Psoas muscle (tissue), 7 donors: ENCODE measurements at regions not wholly inside any gene's neighbourhood (a gene's known extent, or its start where the extent isn't known, plus 50 kb on each side); places are given as distances from the start of the nearest gene placed in this dataset.

Source experiments
- ATAC-seq, 4 donors: fragments of 200-7000 bp; cut with Tn5 transposase; one replicate each; pipeline ENCODE4 v1.9.1; 2020; ENCODE audit warnings: moderate library complexity in 3 of 4, mild to moderate bottlenecking in 2 of 4
- DNase-seq, 2 donors: peaks; one replicate each; pipeline ENCODE4 v3.0.0-alpha.2; 2020
- H3K27ac ChIP-seq: fragments of 200-600 bp; one replicate; pipeline ENCODE4 v1.8.0; 2022
- H3K27me3 ChIP-seq, 3 donors: fragments of 200-600 bp in 1 of 3; one replicate each; pipeline versions ENCODE4 v1.6.1 to v1.8.0; 2013 to 2022; ENCODE audit warnings: low read length in 2 of 3, mild to moderate bottlenecking in 2 of 3, moderate library complexity in 1 of 3; ENCODE audit not compliant: insufficient read depth in 3 of 3
- H3K36me3 ChIP-seq, 2 donors: fragments of 200-600 bp in 1 of 2; one replicate each; pipeline versions ENCODE4 v1.6.1 to v1.8.0; 2013 to 2022; ENCODE audit warnings: low read depth in 1 of 2, mild to moderate bottlenecking in 1 of 2, moderate library complexity in 1 of 2; ENCODE audit not compliant: insufficient read depth in 1 of 2
- H3K4me1 ChIP-seq: fragments of 200-600 bp; one replicate; pipeline ENCODE4 v1.8.0; 2022
- H3K4me3 ChIP-seq: fragments of 200-600 bp; one replicate; pipeline ENCODE4 v1.8.0; 2022; ENCODE audit warnings: mild to moderate bottlenecking
- H3K9me3 ChIP-seq: fragments of 200-600 bp; one replicate; pipeline ENCODE4 v1.8.0; 2022
- WGBS, 3 donors: extraction: QIAGEN DNeasy Blood & Tissue Kit; methylation state at CpG; one replicate each; pipeline versions ENCODE4 v1.1.6 to v1.1.7; 2013; 5-methylcytosine and 5-hydroxymethylcytosine counted together
- intact Hi-C, 2 donors: fragments of 100-400 bp; cut with DNase I; formaldehyde crosslinking; loops; one replicate each; pipeline versions ENCODE4 v1.11.0 to v1.14.2; 2022
- TF ChIP-seq, protein P1 (sequence below): fragments of 200-600 bp; IDR thresholded peaks from one replicate; pipeline ENCODE4 v1.8.0; 2022; ENCODE audit warnings: antibody characterized with exemption
- donor health status: healthy with polysubstance abuse.
- donor health status: DM: no; HTN: no; CAD: no; lungs with moderate emphysema.
- donor health status: Bipolar disorder and iron deficiency.
- donor health status: healthy.
- donor health status: DM: yes; HTN: yes; CAD: no.
- donor health status: DM: no; HTN: no; CAD: no.
- donor health status: DM: yes; HTN: yes; CAD: no.

DNA sequence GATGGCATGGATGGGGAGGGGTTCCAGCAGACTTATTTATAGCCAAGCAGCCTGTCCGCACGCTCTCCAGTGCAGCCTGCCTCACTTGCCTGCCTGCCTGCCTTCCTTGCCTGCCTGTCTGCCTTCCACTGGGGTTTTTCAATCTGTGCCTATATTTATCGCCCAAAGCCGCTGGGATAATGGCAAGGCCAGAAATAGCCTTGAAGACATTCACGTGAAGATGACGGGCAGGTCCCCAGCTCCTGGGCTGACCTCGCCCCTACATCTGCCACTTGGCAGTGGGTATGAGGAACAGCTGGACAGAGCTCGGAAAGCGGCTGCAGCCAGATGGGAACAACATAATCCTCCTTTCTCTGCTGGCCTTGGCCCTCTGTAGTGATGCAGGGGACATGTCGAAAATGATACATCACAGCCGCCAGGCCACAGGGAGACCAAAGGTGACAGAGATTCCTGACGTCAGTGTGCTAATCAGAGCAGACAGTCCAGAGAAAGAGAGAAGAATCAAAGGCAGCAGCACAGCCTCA lies 53.3 kb downstream of the PITPNM2 start:
- ATAC-seq (peak; percentile 85 to 89 (median 89)), DNase-seq (peak; percentile 77 to 92)
- H3K4me3 ChIP-seq = no peak overlapping the region
- H3K4me1 ChIP-seq = peaks cover 69% of the 10 kb centered on the region
- TF ChIP-seq, protein P1, sequence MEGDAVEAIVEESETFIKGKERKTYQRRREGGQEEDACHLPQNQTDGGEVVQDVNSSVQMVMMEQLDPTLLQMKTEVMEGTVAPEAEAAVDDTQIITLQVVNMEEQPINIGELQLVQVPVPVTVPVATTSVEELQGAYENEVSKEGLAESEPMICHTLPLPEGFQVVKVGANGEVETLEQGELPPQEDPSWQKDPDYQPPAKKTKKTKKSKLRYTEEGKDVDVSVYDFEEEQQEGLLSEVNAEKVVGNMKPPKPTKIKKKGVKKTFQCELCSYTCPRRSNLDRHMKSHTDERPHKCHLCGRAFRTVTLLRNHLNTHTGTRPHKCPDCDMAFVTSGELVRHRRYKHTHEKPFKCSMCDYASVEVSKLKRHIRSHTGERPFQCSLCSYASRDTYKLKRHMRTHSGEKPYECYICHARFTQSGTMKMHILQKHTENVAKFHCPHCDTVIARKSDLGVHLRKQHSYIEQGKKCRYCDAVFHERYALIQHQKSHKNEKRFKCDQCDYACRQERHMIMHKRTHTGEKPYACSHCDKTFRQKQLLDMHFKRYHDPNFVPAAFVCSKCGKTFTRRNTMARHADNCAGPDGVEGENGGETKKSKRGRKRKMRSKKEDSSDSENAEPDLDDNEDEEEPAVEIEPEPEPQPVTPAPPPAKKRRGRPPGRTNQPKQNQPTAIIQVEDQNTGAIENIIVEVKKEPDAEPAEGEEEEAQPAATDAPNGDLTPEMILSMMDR = no peak
- WGBS, 3 donors = 7 to 12% (median 11%) methylated on average over 12 of the region's 12 CpGs
- peak overlapping the region; percentile 80 for H3K27ac ChIP-seq
- H3K27me3 ChIP-seq = no peaks in the 10 kb centered on the region
- intact Hi-C loops = loop anchor here (2.0 to 10.0 kb wide), 2 partner anchors 33 to 47 kb away; no protein-coding TSS in a partner anchor
- H3K36me3 ChIP-seq = no peaks in the 10 kb centered on the region
- no peaks in the 10 kb centered on the region for H3K9me3 ChIP-seq

DNA sequence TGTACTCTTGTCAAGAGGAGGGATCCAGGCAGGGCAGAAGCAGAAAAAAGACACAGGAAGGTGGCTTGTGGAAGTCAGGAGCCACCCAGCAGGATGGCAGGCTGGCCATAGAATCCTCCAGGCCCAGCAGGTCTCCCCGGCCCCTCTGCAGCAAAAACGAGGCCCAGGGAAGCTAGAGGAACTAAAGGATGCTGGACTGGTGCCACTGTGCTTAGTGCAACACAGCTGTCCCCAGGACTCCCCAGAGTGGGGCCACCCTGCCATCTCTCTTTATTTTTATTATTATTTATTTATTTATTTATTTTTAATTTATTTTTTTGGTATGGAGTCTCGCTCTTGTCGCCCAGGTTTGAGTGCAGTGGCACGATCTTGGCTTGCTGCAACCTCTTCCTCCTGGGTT lies 54.1 kb downstream of the PITPNM2 start:
- H3K9me3 ChIP-seq = no peaks in the 10 kb centered on the region
- DNase-seq (no peak), ATAC-seq (no peak)
- peak overlapping the region; percentile 80 for H3K27ac ChIP-seq
- H3K4me3 ChIP-seq = no peak overlapping the region
- no peaks in the 10 kb centered on the region for H3K27me3 ChIP-seq
- 69 to 82% (median 71%) methylated on average over 5 of the region's 5 CpGs for WGBS, 3 donors
- H3K4me1 ChIP-seq = peaks cover 72% of the 10 kb centered on the region
- no peaks in the 10 kb centered on the region for H3K36me3 ChIP-seq
- TF ChIP-seq, protein P1 = no peak
- intact Hi-C loops = loop anchor here (2.0 to 10.0 kb wide), 2 partner anchors 32 to 48 kb away; no protein-coding TSS in a partner anchor

DNA sequence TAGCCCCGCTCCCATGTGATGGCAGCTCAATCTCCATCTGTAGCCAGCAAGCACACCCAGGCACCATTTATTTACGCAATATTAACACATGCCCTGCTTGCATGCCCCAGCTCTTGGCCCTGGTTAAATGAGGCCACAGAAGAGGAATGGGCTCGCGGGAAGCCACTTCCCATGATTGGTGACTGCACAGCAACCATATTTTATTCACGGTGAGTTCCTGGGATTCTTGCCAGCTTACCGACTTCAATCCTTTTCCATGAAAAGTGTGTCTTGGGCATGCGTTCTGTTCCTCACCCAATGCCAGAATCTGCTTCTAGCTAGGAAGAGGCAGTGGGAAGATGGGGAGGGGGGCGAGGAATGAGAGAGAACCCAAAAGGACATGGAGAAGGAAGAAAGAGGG lies 54.7 kb downstream of the PITPNM2 start:
- Histone ChIP-seq H3K4me1 (peaks cover 72% of the 10 kb centered on the region), H3K36me3 (no peaks in the 10 kb centered on the region), H3K4me3 (no peak overlapping the region), H3K27me3 (no peaks in the 10 kb centered on the region), H3K9me3 (no peaks in the 10 kb centered on the region), H3K27ac (peak overlapping the region; percentile 80)
- 61 to 73% (median 67%) methylated on average over 8 of the region's 8 CpGs for WGBS, 3 donors
- intact Hi-C loops = loop anchor here (2.0 to 10.0 kb wide), 2 partner anchors 31 to 49 kb away; no protein-coding TSS in a partner anchor
- no peak for ATAC-seq
- TF ChIP-seq, protein P1 = no peak
- no peak for DNase-seq

DNA sequence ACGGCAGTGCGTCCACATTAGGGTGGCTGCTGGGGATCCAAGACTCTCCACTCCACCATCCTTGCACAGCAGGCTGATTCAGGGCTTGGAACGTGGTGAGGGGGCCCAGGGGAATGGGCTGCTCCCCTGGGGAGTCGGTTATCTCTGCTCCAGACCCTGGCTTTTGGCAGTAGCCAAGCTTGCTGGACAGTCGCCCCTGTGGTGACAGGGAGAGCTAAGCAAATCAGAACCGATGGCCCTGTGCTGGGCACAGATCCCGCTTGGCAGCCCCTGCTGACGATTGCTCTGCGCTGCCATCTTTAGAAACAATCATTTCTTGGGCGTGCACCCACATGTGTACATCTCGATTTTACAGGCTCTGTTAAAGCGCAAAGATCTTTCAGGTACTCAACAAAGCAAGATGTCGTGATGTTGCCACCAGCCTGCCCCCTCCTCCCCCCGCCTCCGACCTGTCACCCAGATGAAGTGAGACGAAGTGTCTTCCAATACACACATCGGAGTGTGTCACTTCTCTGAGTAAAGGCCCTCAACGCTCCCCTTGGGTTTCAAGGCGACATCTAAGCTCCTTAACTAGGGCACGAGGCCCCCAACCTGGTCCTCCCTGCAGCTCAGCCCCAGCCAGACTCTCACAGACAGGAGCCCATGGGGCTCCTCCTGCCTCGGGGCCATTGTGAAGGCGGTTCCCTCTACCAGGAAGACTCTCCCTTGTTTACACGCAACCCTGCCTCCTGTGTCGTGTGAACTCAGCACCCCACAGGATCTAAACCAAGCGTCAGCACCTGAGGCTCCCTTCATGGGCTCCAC lies 55.6 kb downstream of the PITPNM2 start:
- H3K4me1 ChIP-seq = peaks cover 72% of the 10 kb centered on the region
- intact Hi-C loops = loop anchor here in 1 of 2 donors (10.0 kb wide), 1 partner anchor 50 kb away; no protein-coding TSS in a partner anchor

More for the DNA sequence above, 55.6 kb downstream of the PITPNM2 start:
- DNase-seq = no peak
- 58 to 74% (median 59%) methylated on average over 25 of the region's 25 CpGs for WGBS, 3 donors
- no peak overlapping the region for H3K4me3 ChIP-seq
- H3K36me3 ChIP-seq = no peaks in the 10 kb centered on the region
- TF ChIP-seq, protein P1 = no peak
- no peaks in the 10 kb centered on the region for H3K27me3 ChIP-seq
- no peaks in the 10 kb centered on the region for H3K9me3 ChIP-seq
- ATAC-seq = no peak
- peak overlapping the region; percentile 80 for H3K27ac ChIP-seq
